ENCODE measurements at regions not wholly inside any gene's neighbourhood (a gene's known extent, or its start where the extent isn't known, plus 50 kb on each side); places are given as distances from the start of the nearest gene placed in this dataset.
"Not testable (repeated sequence)": the region's sequence is repeated elsewhere in the genome, so short reads cannot be mapped to it uniquely, and the experiment has no call there.

DNA sequence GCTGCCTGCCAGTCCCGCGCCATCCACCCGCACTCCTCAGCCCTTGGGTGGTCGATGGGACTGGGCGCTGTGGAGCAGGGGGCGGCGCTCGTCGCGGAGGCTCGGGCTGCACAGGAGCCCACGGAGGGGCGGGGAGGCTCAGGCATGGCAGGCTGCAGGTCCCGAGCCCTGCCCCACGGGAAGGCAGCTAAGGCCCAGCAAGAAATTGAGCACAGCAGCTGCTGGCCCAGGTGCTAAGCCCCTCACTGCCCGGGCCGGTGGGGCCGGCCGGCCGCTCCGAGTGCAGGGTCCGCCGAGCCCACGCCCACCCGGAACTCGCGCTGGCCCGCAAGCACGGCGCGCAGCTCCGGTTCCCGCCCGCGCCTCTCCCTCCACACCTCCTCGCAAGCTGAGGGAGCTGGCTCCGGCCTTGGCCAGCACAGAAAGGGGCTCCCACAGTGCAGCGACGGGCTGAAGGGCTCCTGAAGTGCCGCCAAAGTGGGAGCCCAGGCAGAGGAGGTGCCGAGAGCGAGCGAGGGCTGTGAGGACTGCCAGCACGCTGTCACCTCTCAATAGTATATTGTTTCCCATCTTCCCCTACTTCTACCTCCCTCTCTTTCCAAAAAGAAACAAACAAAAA lies 219.6 kb downstream of the BAMBI start:
- not testable (repeated sequence) for DNase-seq (ENCODE audit: low spot score)

- no peak for DNase-seq (ENCODE audit: low spot score)
Measured at GRCh38 chr10:28897617-28898464, 220.5 kb downstream of the BAMBI start.

DNA sequence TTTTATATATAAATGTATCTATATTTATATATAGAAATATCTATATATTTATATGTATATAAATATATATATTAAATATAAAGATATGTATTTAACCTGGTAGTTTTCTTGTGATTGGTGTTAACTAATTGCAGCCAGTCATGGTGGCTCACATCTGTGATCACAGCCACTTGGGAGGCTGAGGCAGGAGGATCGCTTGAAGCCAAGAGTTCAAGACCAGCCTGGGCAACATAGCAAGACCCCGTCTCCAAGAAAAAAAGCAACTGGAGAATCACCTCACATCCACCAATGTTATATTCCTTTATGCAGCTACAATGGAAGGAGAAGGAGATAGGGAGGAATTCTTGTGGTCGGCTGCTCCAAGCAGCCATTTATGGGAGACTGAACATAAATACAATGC lies 224.9 kb downstream of the BAMBI start:
- no peak for DNase-seq (ENCODE audit: low spot score)

GRCh38 chr10:28903063-28903462 lies 225.7 kb downstream of the BAMBI start:
- DNase-seq (ENCODE audit: low spot score): no peak

DNA sequence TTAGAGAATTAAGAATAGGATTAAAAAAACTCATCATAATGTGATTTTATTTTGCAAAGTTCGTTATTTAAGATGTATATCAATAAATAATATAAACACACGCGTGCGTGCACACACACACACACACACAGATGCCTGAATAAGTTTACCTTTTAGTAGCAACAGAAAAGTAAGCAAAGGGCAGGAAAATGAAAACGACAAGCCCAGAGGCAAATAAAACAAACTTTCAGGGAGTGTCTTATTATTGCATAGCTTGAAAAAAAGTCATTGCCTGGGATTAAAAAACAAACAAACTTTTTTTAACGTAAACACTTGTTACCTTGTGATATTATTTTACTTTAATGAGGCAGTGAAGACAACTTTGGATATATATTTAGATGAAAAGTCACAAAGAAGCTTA lies 226.4 kb downstream of the BAMBI start:
- DNase-seq (ENCODE audit: low spot score): no peak

DNA sequence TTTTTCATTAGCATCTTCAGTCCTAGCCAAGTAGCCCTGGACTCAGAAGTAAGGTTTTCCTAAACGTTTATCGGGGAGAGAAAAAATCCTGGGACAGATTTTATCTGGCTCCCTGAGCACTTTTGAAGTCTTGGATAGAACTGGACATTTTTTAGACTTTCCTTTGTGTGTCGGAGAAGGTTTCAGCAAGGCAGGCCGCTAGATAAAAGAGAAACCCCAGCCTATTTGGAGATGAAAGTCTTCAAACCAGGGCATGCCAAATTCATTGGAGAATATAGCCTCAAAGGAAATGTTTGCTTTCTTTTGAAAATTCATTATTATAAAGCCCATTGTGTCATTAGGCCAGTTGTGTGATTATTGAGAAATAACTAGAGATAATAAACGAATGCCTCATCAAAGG lies 228.1 kb downstream of the BAMBI start:
- DNase-seq (ENCODE audit: low spot score): no peak

GRCh38 chr10:28906011-28906411 lies 228.7 kb downstream of the BAMBI start:
- no peak for DNase-seq (ENCODE audit: low spot score)

DNA sequence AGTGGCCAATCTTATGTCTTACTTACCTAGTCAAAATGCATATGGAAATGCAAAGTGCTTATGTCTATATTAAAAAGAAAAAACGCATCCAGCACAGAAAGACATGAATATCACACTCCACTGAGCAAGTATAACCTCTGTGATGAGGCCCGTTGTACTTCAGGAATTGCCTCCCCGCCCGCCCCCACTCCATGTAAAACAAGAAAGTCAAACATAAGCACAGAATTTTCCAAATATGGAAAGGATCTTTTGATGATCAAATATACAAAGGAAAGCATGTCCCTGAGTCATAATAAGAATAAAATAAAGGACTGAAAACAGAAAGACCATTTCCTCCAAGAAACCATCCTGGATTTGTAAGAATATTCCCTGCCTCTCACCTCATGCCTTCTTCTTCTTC lies 229.1 kb downstream of the BAMBI start:
- DNase-seq (ENCODE audit: low spot score): no peak

DNA sequence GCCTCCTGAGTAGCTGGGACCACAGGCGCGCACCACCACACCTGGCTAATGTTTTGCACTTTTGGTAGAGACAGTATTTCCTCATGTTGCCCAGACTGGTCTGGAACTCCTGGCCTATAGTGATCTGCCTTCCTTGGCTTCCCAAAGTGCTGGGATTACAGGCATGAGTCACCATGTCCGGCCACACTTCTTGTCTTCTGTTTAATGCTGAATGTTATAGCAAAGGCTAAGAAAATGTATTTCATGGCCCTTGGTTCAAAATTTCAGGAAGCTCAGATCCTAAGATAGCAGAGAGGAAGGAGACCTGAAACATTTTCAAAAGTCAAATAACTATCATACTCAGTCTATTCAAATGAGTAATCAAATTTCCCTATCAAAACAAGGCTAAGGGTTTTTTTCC lies 229.6 kb downstream of the BAMBI start:
- no peak for DNase-seq (ENCODE audit: low spot score)

DNA sequence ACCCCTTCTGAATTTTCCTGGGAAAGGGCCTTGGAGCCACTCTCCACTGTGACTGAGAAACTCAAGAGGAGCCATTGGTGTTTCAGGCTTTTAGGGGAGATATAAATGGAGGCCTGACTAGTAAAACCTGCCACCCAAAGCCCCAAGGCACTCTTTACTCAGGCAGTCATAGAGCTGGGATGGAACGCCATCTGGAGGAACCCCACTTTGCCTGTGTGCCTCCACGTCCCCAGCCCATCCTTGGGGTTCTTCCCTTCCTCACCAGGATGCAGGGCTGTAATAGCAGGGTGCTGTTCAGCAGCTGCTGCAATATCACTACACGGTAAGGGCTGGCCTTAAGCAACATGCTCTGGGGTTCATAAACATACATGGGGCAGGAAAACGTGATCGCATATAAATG lies 232.6 kb downstream of the BAMBI start:
- no peak for DNase-seq (ENCODE audit: low spot score)

- no peak for DNase-seq (ENCODE audit: low spot score)
Measured at GRCh38 chr10:28910956-28911355, 233.6 kb downstream of the BAMBI start.

DNA sequence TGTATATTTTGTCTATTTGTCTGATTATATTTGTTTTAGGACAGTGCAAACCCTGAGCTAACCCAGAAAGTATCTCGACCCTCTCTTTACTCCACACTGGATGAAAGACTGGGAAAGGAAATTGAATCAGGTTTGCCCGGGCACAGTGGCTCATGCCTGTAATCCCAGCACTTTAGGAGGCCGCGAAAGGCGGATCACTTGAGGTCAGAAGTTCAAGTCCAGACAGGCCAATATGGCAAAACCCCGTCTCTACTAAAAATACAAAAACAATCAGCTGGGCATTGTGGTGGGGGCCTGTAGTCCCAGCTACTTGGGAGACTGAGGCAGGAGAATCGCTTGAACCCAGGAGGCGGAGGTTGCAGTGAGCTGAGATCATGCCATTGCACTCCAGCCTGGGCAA lies 234.2 kb downstream of the BAMBI start:
- not testable (repeated sequence) for DNase-seq (ENCODE audit: low spot score)

- DNase-seq (ENCODE audit: low spot score): no peak
Measured at GRCh38 chr10:28912017-28912783, 234.9 kb downstream of the BAMBI start.

DNA sequence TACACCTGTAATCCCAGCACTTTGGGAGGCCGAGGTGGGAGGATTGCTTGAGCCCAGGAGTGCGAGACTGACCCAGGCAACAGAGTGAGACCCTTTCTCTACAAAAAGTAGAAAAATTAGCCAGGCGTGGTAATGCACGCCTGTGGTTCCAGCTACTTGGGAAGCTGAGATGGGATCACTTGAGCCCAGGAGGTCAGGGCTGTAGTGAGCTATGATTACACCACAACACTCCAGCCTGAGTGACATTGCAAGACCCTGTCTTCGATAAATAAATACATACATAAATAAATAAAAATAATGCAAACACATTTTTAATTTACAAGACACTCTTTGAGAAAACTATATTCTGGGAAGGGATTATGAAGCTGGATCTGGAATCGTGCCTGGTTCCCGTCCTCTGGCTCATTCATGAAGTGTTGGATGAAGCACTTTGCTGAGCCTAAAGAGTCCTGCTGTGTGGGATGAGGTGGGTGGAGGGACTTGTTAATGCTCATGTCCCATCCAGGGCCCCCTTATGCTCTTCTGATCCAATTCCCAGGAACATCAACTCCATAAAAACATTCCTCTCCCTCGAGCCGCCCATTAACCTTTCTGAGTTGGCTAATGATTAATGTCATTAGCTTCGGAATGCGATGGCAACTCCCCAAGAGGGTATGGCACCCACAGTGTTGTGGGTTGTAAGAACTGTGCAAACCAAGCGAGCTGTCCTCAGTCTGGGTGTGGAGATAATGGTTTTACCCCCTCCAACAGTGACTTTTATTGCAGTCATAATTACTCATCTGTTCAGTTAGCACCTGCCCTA lies 236.3 kb downstream of the BAMBI start:
- DNase-seq (ENCODE audit: low spot score): no peak

DNA sequence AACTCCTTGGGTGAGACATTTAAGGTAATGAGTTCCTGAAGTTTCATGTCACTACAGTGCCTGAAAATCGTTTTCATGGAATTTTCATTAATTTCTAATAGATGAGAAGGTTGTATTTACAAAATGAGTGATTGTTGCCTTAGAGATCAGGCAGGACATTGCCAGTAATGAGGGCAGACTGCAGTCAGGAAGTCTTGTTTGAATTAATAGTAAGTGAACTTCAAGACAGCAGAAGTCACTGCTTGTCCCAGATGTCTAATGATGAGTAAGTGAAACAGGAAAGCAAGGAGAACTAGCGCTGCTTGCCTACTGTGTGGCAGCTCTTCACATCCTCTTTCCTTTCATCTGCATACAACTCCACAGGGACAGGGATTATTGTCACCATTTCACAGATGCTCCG lies 237.4 kb downstream of the BAMBI start:
- no peak for DNase-seq (ENCODE audit: low spot score)

DNA sequence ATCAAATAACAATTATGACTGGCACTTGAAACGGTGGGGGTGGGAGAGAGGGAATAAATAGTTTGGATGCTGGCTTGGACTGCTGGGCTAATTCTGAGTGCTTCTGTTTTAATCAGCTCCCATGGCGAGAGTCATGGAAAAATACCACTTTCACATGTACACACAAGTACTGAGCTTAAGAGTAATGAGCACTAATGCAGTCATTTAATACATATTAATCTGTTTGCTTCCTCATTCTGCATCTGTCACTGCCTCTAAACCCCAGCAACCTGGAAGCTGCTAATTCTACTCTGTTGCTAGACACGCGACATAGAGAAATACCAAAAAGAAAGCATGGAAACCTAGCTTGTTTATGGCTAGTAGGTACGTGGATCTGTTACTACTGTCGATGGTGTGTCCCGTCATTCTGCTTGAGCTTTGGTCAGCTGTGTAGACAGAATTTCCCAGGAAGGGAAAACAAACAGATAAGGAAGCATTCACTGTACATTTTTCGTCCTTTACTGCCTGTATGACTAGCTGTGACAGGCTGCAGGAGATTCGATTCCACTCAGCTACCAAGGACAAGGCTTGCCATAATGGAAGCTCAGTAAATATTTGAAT lies 238.8 kb downstream of the BAMBI start:
- no peak for DNase-seq (ENCODE audit: low spot score)

GRCh38 chr10:28920091-28920490 lies 242.8 kb downstream of the BAMBI start:
- no peak for DNase-seq (ENCODE audit: low spot score)

GRCh38 chr10:28922127-28922526 lies 244.8 kb downstream of the BAMBI start:
- DNase-seq (ENCODE audit: low spot score): no peak

DNA sequence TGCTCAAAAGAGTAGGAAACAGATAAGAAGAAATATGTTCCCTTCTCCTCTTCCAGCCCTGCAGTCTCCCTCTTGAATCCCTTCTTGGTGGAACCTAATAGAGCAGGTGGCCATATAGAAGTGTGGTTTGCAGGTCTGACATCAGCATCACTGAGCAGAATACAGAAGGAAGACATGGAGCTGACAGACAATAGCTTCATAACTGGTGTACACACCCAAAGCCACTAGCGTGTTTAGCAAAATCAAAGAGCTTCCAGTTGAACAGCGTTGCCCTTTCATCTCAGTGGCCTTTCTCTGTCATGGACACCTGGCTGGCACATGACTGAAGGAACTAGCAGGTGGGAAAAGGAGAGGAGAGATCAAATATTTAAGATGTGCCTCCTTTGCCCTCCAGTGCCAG lies 245.5 kb downstream of the BAMBI start:
- no peak for DNase-seq (ENCODE audit: low spot score)

- DNase-seq (ENCODE audit: low spot score): no peak
Measured at GRCh38 chr10:28924717-28925116, 247.4 kb downstream of the BAMBI start.

- no peak for DNase-seq (ENCODE audit: low spot score)
Measured at GRCh38 chr10:28925121-28925663, 247.9 kb downstream of the BAMBI start.

All from hematopoietic multipotent progenitor cell treated with erythropoietin and hydrocortisone succinate and interleukin-3 and kit ligand, for 17 days (in vitro differentiated cells).